GM23338 (cell line): ENCODE measurements at regions not wholly inside any gene's neighbourhood (a gene's known extent, or its start where the extent isn't known, plus 50 kb on each side); places are given as distances from the start of the nearest gene placed in this dataset.

Experiments
- ATAC-seq: fragments of 200-7000 bp; cut with Tn5 transposase; 3 replicates; pipeline ENCODE4 v1.9.1; 2020
- DNase-seq: peaks from one replicate; pipeline ENCODE4 v3.0.0-alpha.2; 2015; ENCODE audit warnings: low spot score
- H2AFZ ChIP-seq: fragments of 200-600 bp; sonication (generic); 2 replicates; pipeline ENCODE4 v1.8.0; 2016; ENCODE audit warnings: antibody characterized with exemption, mild to moderate bottlenecking, moderate library complexity
- H3F3A ChIP-seq: fragments of 200-600 bp; sonication (generic); replicated peaks from 2 replicates; pipeline ENCODE4 v1.8.0; 2017; ENCODE audit warnings: antibody characterized with exemption, mixed run types, low read depth
- H3K27ac ChIP-seq: fragments of 200-600 bp; sonication (generic); 2 replicates; pipeline ENCODE4 v1.6.1; 2016; ENCODE audit warnings: low read depth
- H3K27me3 ChIP-seq: fragments of 200-600 bp; sonication (generic); 2 replicates; pipeline ENCODE4 v1.8.0; 2016; ENCODE audit warnings: mild to moderate bottlenecking, mixed run types, moderate library complexity; ENCODE audit not compliant: insufficient read depth
- H3K36me3 ChIP-seq: fragments of 200-600 bp; sonication (generic); 2 replicates; pipeline ENCODE4 v1.8.0; 2016; ENCODE audit warnings: mild to moderate bottlenecking; ENCODE audit not compliant: insufficient read depth
- H3K4me1 ChIP-seq: fragments of 200-600 bp; sonication (generic); 2 replicates; pipeline ENCODE4 v1.8.0; 2016; ENCODE audit warnings: mild to moderate bottlenecking, moderate library complexity; ENCODE audit not compliant: insufficient read depth
- H3K4me2 ChIP-seq: fragments of 200-600 bp; sonication (generic); 2 replicates; pipeline ENCODE4 v1.7.1; 2017; ENCODE audit warnings: mixed run types
- H3K4me3 ChIP-seq: fragments of 200-600 bp; sonication (generic); 2 replicates; pipeline ENCODE4 v1.6.1; 2016; ENCODE audit warnings: mixed run types
- H3K79me2 ChIP-seq: fragments of 200-600 bp; sonication (generic); replicated peaks from 2 replicates; pipeline ENCODE4 v1.8.0; 2017; ENCODE audit warnings: mild to moderate bottlenecking; ENCODE audit not compliant: insufficient read depth
- H3K9me2 ChIP-seq: fragments of 200-600 bp; sonication (generic); 2 replicates; pipeline ENCODE4 v1.8.0; 2017; ENCODE audit not compliant: insufficient read depth
- H4K20me1 ChIP-seq: fragments of 200-600 bp; sonication (generic); replicated peaks from 2 replicates; pipeline ENCODE4 v1.8.0; 2017; ENCODE audit warnings: mild to moderate bottlenecking; ENCODE audit not compliant: insufficient read depth
- H3K27ac Mint-ChIP-seq: 2 replicates; pipeline ENCODE4 v1.8.0; 2020; ENCODE audit warnings: inconsistent platforms, mild to moderate bottlenecking, moderate library complexity, mixed read lengths
- H3K27me3 Mint-ChIP-seq: 3 replicates; pipeline ENCODE4 v1.8.0; 2022; ENCODE audit warnings: low read depth, mild to moderate bottlenecking, moderate library complexity, mixed read lengths, inconsistent platforms; ENCODE audit not compliant: insufficient read depth, poor library complexity
- H3K36me3 Mint-ChIP-seq: 3 replicates; pipeline ENCODE4 v1.8.0; 2021; ENCODE audit warnings: low read depth, mild to moderate bottlenecking, inconsistent platforms, moderate library complexity, mixed read lengths
- H3K4me1 Mint-ChIP-seq: 3 replicates; pipeline ENCODE4 v1.8.0; 2020; ENCODE audit warnings: mild to moderate bottlenecking, inconsistent platforms, mixed read lengths
- H3K4me3 Mint-ChIP-seq: 3 replicates; pipeline ENCODE4 v1.8.0; 2021; ENCODE audit warnings: moderate library complexity, mild to moderate bottlenecking, inconsistent platforms, mixed read lengths
- H3K9me3 Mint-ChIP-seq: 3 replicates; pipeline ENCODE4 v1.8.0; 2020; ENCODE audit warnings: moderate library complexity, mild to moderate bottlenecking, inconsistent platforms, mixed read lengths
- CREB1 ChIP-seq: fragments of 250-450 bp; sonication (Bioruptor Pico); IDR thresholded peaks from 2 replicates; pipeline ENCODE4 v1.5.0; 2020; ENCODE audit warnings: low read depth, mild to moderate bottlenecking, moderate library complexity
- CTCF ChIP-seq, 2 experiments: fragments of 200-600 bp in 1 of 2; sonication (generic) in 1 of 2; conservative IDR thresholded peaks; 2 replicates each; pipeline versions ENCODE4 v1.5.1 to v1.6.1; 2016 to 2017; ENCODE audit warnings: antibody characterized with exemption in 2 of 2, low read depth in 2 of 2, mild to moderate bottlenecking in 2 of 2, moderate library complexity in 1 of 2
- EZH2 ChIP-seq: fragments of 200-600 bp; sonication (generic); IDR thresholded peaks from one replicate; pipeline ENCODE4 v1.8.0; 2017; ENCODE audit warnings: antibody characterized with exemption, mild to moderate bottlenecking, low read depth; ENCODE audit not compliant: unreplicated experiment
- EZH2phosphoT487 ChIP-seq: fragments of 200-600 bp; sonication (generic); IDR thresholded peaks from one replicate; pipeline ENCODE4 v1.8.1; 2018; ENCODE audit warnings: antibody characterized with exemption; ENCODE audit not compliant: unreplicated experiment
- JUNB ChIP-seq: IDR thresholded peaks from one replicate; pipeline ENCODE4 v1.6.1; 2016; ENCODE audit warnings: antibody characterized with exemption; ENCODE audit not compliant: unreplicated experiment
- NANOG ChIP-seq: IDR thresholded peaks from 2 replicates; pipeline ENCODE4 v1.6.1; 2016; ENCODE audit warnings: antibody characterized with exemption, borderline replicate concordance
- POLR2AphosphoS5 ChIP-seq: IDR thresholded peaks from 2 replicates; pipeline ENCODE4 v1.6.1; 2016; ENCODE audit warnings: antibody characterized with exemption, low read depth
- REST ChIP-seq: IDR thresholded peaks from one replicate; pipeline ENCODE4 v1.6.1; 2018; ENCODE audit warnings: antibody characterized with exemption; ENCODE audit not compliant: unreplicated experiment
- STAT1 ChIP-seq: IDR thresholded peaks from one replicate; pipeline ENCODE4 v1.6.1; 2016; ENCODE audit warnings: antibody characterized with exemption; ENCODE audit not compliant: unreplicated experiment
- ZNF114 ChIP-seq: fragments of 250-450 bp; sonication (Bioruptor Pico); IDR thresholded peaks from 2 replicates; pipeline ENCODE4 v1.5.0; 2020; ENCODE audit warnings: mild to moderate bottlenecking, moderate library complexity
- ZNF331 ChIP-seq: fragments of 250-450 bp; sonication (Bioruptor Pico); IDR thresholded peaks from 2 replicates; pipeline ENCODE4 v1.5.0; 2020; ENCODE audit warnings: low read depth, mild to moderate bottlenecking, moderate library complexity
- ZNF462 ChIP-seq: fragments of 250-450 bp; sonication (Bioruptor Pico); IDR thresholded peaks from 2 replicates; pipeline ENCODE4 v1.5.0; 2020; ENCODE audit warnings: mild to moderate bottlenecking, moderate library complexity
- TF ChIP-seq, protein P1 (sequence below): IDR thresholded peaks from 2 replicates; pipeline ENCODE4 v1.6.1; 2016; ENCODE audit warnings: antibody characterized with exemption

GRCh38 chr4:32258986-32259385 lies 1538.8 kb downstream of the PCDH7 start:
- Histone ChIP-seq H3K9me2 (no peaks in the 10 kb centered on the region), H3K36me3 (no peaks in the 10 kb centered on the region), H3K79me2 (no peaks in the 10 kb centered on the region), H2AFZ (no peak overlapping the region), H3K4me3 (no peak overlapping the region), H4K20me1 (no peaks in the 10 kb centered on the region), H3K27me3 (no peaks in the 10 kb centered on the region), H3K27ac (no peak overlapping the region), H3K4me1 (peaks cover 3% of the 10 kb centered on the region; the same call in 1 of the 2 replicates), H3K4me2 (no peak overlapping the region), H3F3A (no peaks in the 10 kb centered on the region)
- Mint-ChIP-seq H3K4me1 (no peaks in the 10 kb centered on the region), H3K36me3 (no peaks in the 10 kb centered on the region), H3K4me3 (no peak overlapping the region), H3K27ac (no peak overlapping the region), H3K27me3 (no peaks in the 10 kb centered on the region), H3K9me3 (no peaks in the 10 kb centered on the region)
- no peak for DNase-seq
- ATAC-seq: no peak
- TF ChIP-seq EZH2phosphoT487 (no peak), ZNF331 (CRISPR knock-in tag) (no peak), ZNF462 (CRISPR knock-in tag) (no peak), CREB1 (CRISPR knock-in tag) (no peak), EZH2 (no peak), REST (no peak), CTCF (conservative IDR thresholded peaks at IDR 0.05; ENCODE audit: low read depth in 2 of 2) (no peak), JUNB (no peak), POLR2AphosphoS5 (no peak), NANOG (no peak), ZNF114 (CRISPR knock-in tag) (no peak), STAT1 (no peak)
- TF ChIP-seq, protein P1, sequence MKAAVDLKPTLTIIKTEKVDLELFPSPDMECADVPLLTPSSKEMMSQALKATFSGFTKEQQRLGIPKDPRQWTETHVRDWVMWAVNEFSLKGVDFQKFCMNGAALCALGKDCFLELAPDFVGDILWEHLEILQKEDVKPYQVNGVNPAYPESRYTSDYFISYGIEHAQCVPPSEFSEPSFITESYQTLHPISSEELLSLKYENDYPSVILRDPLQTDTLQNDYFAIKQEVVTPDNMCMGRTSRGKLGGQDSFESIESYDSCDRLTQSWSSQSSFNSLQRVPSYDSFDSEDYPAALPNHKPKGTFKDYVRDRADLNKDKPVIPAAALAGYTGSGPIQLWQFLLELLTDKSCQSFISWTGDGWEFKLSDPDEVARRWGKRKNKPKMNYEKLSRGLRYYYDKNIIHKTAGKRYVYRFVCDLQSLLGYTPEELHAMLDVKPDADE: no peak
